T-cell (primary cell): ENCODE measurements at regions not wholly inside any gene's neighbourhood (a gene's known extent, or its start where the extent isn't known, plus 50 kb on each side); places are given as distances from the start of the nearest gene placed in this dataset.

Experiments used
- ATAC-seq, 4 experiments: fragments of 200-7000 bp in 3 of 4; fragments of 150-1000 bp in 1 of 4; cut with Tn5 transposase; replicated peaks in 1 of 4; 1 replicate in 3 of 4; 2 replicates in 1 of 4; pipeline ENCODE4 v1.10.0; 2021; ENCODE audit warnings: moderate library complexity in 3 of 4, mild to moderate bottlenecking in 2 of 4, moderate number of reproducible peaks in 1 of 4
- CTCF ChIA-PET, 2 donors: fragments of 300-600 bp; sonication (Branson Sonifier 250); formaldehyde crosslinking; loops; one replicate each; lab custom pipeline; 2022; ENCODE audit warnings: antibody characterized with exemption in 2 of 2; lab: Charles Lee
- POLR2A ChIA-PET, 2 donors: fragments of 300-600 bp; sonication (Branson Sonifier 250); formaldehyde crosslinking; loops; one replicate each; lab custom pipeline; 2022; ENCODE audit warnings: antibody characterized with exemption in 2 of 2; lab: Charles Lee
- DNase-seq, 35 experiments: peaks; one replicate each; pipeline versions ENCODE4 v3.0.0 to v3.0.0-alpha.2; 2013 to 2023
- H3K27ac ChIP-seq: one replicate; pipeline ENCODE4 v1.5.1; 2013; ENCODE audit warnings: low read length
- H3K27me3 ChIP-seq, 2 experiments: replicated peaks in 1 of 2; 1 replicate in 1 of 2; 2 replicates in 1 of 2; pipeline versions ENCODE4 v1.6.1 to v1.7.0; 2013; ENCODE audit warnings: low read length in 1 of 2, mixed read lengths in 1 of 2; ENCODE audit not compliant: control insufficient read depth in 2 of 2, insufficient read depth in 2 of 2; ENCODE audit errors: extremely low read depth in 1 of 2
- H3K36me3 ChIP-seq, 2 donors: 1 replicate in 1 of 2; 2 replicates in 1 of 2; pipeline versions ENCODE4 v1.6.1 to v1.7.0; 2013; ENCODE audit warnings: low read length in 1 of 2; ENCODE audit not compliant: control insufficient read depth in 2 of 2, insufficient read depth in 1 of 2; ENCODE audit errors: extremely low read depth in 1 of 2
- H3K4me1 ChIP-seq, 2 experiments: 1 replicate in 1 of 2; 2 replicates in 1 of 2; pipeline versions ENCODE4 v1.6.1 to v1.7.0; 2013; ENCODE audit warnings: low read length in 2 of 2, mixed read lengths in 1 of 2; ENCODE audit not compliant: insufficient read depth in 2 of 2, control insufficient read depth in 1 of 2; ENCODE audit errors: extremely low read depth in 1 of 2
- H3K4me3 ChIP-seq, 2 donors: 1 replicate in 1 of 2; 2 replicates in 1 of 2; pipeline versions ENCODE4 v1.5.1 to v1.7.0; 2013; ENCODE audit warnings: mild to moderate bottlenecking in 2 of 2, low read length in 1 of 2, moderate library complexity in 1 of 2; ENCODE audit not compliant: control insufficient read depth in 1 of 2; ENCODE audit errors: extremely low read depth in 1 of 2
- H3K9me3 ChIP-seq: 2 replicates; pipeline ENCODE4 v1.7.0; 2013
- H3K27ac Mint-ChIP-seq, 2 donors: one replicate each; pipeline ENCODE4 v1.8.0; 2020 to 2021; ENCODE audit warnings: mild to moderate bottlenecking in 2 of 2, mixed read lengths in 2 of 2
- H3K27me3 Mint-ChIP-seq, 2 donors: one replicate each; pipeline ENCODE4 v1.8.0; 2021 to 2022; ENCODE audit warnings: mixed read lengths in 2 of 2
- H3K36me3 Mint-ChIP-seq: one replicate; pipeline ENCODE4 v1.8.0; 2021; ENCODE audit warnings: mixed read lengths
- H3K4me1 Mint-ChIP-seq, 3 donors: one replicate each; pipeline ENCODE4 v1.8.0; 2020 to 2022; ENCODE audit warnings: mixed read lengths in 3 of 3, mild to moderate bottlenecking in 1 of 3
- H3K4me3 Mint-ChIP-seq, 3 donors: one replicate each; pipeline ENCODE4 v1.8.0; 2020 to 2022; ENCODE audit warnings: mild to moderate bottlenecking in 3 of 3, mixed read lengths in 3 of 3, moderate library complexity in 3 of 3
- H3K9me3 Mint-ChIP-seq, 3 donors: one replicate each; pipeline ENCODE4 v1.8.0; 2020 to 2022; ENCODE audit warnings: mixed read lengths in 3 of 3
- WGBS: methylation state at CpG from one replicate; pipeline ENCODE4 v1.1.5; 2013; ENCODE audit warnings: missing lambda C conversion rate; ENCODE audit not compliant: insufficient coverage; 5-methylcytosine and 5-hydroxymethylcytosine counted together

DNA sequence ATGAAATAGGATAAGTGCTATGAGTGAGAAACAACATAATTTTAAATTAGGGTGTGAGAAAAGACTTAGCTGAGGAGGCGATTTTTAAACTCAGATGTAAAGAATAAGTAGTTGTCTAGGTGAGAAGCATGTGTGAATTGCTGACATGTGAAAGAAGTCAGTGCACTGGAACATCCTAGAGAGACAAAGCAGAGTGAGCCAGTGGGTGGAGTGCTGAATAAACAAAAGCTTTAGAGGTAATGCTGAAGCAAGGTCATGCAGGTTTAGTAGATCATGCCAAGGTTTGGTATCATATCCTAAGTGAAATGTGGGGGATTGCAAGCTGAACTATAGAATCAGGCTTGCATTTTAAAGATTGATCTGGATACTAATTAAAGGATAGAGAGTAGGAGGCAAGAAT is 89.4 kb downstream of the KIF2B start:
- Histone ChIP-seq H3K9me3 (no peaks in the 10 kb centered on the region), H3K27ac (no peak overlapping the region), H3K27me3 (no peaks in the 10 kb centered on the region), H3K4me3 (no peak overlapping the region), H3K4me1 (no peaks in the 10 kb centered on the region), H3K36me3 (no peaks in the 10 kb centered on the region)
- WGBS: 60% methylated on average over 1 of the region's 1 CpG
- H3K36me3 Mint-ChIP-seq: no peaks in the 10 kb centered on the region
- H3K4me3 Mint-ChIP-seq: no peak overlapping the region
- H3K27ac Mint-ChIP-seq: no peak overlapping the region
- ChIA-PET CTCF (no interaction called here), POLR2A (no interaction called here)
- ATAC-seq (no peak), DNase-seq (no peak)
- no peaks in the 10 kb centered on the region for H3K4me1 Mint-ChIP-seq
- peaks cover 6 to 15% (median 12%) of the 10 kb centered on the region in 3 donors for H3K9me3 Mint-ChIP-seq
- no peaks in the 10 kb centered on the region for H3K27me3 Mint-ChIP-seq

- DNase-seq: no peak
- H3K9me3 Mint-ChIP-seq: peaks cover 5 to 10% (median 8%) of the 10 kb centered on the region in 3 donors
- WGBS: no CpG with 5 or more reads among the region's 1 CpG
- H3K4me1 Mint-ChIP-seq: no peaks in the 10 kb centered on the region
- no peak overlapping the region for H3K4me3 Mint-ChIP-seq
- Histone ChIP-seq H3K4me1 (no peaks in the 10 kb centered on the region), H3K9me3 (no peaks in the 10 kb centered on the region), H3K27ac (no peak overlapping the region), H3K4me3 (no peak overlapping the region), H3K36me3 (no peaks in the 10 kb centered on the region), H3K27me3 (no peaks in the 10 kb centered on the region)
- H3K36me3 Mint-ChIP-seq: no peaks in the 10 kb centered on the region
- H3K27me3 Mint-ChIP-seq: no peaks in the 10 kb centered on the region
- no peak for ATAC-seq
- no peak overlapping the region for H3K27ac Mint-ChIP-seq
- CTCF ChIA-PET: no interaction called here
- POLR2A ChIA-PET: no interaction called here
Measured at GRCh38 chr17:53919356-53919755, 96.6 kb downstream of the KIF2B start.

DNA sequence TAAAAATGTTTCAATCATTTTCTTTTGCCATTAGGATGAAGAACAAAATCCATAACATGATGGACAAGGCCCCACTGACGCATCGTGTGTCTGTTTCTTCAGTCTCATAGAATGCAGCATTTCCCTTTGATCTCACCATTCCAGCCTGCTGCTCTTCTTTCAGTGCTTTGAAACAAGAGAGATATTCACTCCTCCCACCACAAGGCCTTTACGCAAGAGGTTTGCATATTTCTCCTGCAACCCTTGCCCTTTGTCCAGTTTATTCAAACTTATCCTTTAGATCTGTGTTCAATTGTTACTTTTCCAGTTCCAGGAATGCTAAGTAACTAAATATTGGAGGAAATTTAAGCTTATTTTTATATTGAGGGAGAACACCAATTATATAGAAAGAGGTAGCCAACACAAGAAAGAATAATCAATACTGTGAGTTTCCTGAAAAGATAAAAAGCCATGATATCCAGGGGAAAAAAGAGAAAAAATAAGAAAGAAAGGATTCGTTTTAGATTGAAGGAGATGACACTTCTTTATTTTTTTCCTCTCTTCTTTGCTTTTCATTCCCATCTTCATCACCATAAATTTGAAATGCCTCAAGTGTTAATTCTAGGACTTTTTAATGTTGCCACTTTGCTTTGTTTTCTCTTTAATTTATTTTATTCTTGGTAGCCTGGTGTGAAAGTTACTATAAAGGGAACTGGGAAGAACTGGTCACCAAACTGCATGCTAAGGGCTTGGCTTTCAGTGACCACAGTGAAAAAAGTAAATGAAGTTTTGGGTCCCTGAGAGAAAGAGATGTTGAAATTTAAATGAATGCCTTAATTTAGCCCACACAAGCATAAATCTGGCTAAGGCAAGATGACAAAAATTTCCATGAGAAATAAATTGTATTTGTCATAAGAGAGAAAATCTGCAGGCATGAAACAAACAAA is 102.1 kb downstream of the KIF2B start:
- CTCF ChIA-PET: no interaction called here
- no peaks in the 10 kb centered on the region for H3K36me3 Mint-ChIP-seq
- no peak for ATAC-seq
- no peaks in the 10 kb centered on the region for H3K27me3 ChIP-seq
- POLR2A ChIA-PET: interaction anchor here in 1 of 2 donors (0.5 kb wide), 1 partner anchor 44 kb away, joined by 3 read pairs; no protein-coding TSS in a partner anchor
- no peak for DNase-seq
- no peak overlapping the region for H3K27ac ChIP-seq
- 58% methylated on average over 2 of the region's 4 CpGs for WGBS
- H3K4me1 ChIP-seq: no peaks in the 10 kb centered on the region
- H3K36me3 ChIP-seq: no peaks in the 10 kb centered on the region
- no peak overlapping the region for H3K27ac Mint-ChIP-seq
- no peaks in the 10 kb centered on the region for H3K4me1 Mint-ChIP-seq
- H3K9me3 Mint-ChIP-seq: peaks cover 15 to 20% (median 17%) of the 10 kb centered on the region in 3 donors
- no peak overlapping the region for H3K4me3 ChIP-seq
- no peaks in the 10 kb centered on the region for H3K27me3 Mint-ChIP-seq
- no peak overlapping the region for H3K4me3 Mint-ChIP-seq
- H3K9me3 ChIP-seq: no peaks in the 10 kb centered on the region

DNA sequence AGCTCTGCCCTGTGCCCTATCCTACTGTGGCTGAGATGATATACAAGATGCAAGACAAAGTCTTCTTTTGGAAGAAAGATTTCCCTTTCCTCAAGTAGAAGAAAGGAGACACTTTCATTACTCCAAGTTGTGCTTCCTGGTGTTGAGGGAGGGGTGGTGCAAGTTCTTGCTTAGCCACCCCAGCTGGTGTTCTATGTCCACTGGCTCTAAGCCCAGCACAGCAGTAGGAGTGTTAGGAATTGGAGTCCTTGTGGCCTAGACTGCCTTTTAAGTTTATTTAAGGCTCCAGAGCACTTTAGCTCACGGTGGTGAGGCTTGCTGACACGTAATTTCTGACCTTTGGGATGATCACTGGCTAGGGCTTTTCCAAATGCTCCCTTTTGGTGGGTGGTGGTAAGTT is 109.7 kb downstream of the KIF2B start:
- ChIA-PET POLR2A (no interaction called here), CTCF (no interaction called here)
- Mint-ChIP-seq H3K4me3 (no peak overlapping the region), H3K9me3 (peaks cover 10 to 22% (median 12%) of the 10 kb centered on the region in 3 donors), H3K27ac (no peak overlapping the region), H3K4me1 (no peaks in the 10 kb centered on the region), H3K36me3 (no peaks in the 10 kb centered on the region), H3K27me3 (no peaks in the 10 kb centered on the region)
- no peaks in the 10 kb centered on the region for H3K36me3 ChIP-seq
- H3K4me3 ChIP-seq: no peak overlapping the region
- no peak overlapping the region for H3K27ac ChIP-seq
- 27% methylated on average over 2 of the region's 2 CpGs for WGBS
- no peak for ATAC-seq
- no peak for DNase-seq
- H3K4me1 ChIP-seq: no peaks in the 10 kb centered on the region
- no peaks in the 10 kb centered on the region for H3K9me3 ChIP-seq
- H3K27me3 ChIP-seq: no peaks in the 10 kb centered on the region

DNA sequence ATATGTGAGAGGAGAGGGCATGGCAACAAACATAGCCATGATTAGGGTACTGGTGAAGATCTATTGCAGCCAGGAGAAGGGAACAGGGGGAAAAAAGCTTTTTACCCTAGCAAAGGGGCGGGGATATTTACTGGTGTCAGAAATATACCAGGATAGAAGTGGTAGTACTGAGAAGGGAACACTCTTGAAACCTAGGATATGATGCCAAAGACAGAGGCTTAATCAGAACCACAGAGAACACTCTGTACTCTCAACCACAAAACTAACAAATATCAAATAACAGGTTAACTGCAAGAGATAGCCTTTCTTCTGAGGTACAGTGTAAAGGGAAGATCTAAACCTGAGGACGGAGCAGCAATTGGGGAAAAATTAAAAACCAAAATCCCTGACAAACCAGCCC is 112.2 kb downstream of the KIF2B start:
- DNase-seq (no peak), ATAC-seq (no peak)
- Mint-ChIP-seq H3K4me1 (no peaks in the 10 kb centered on the region), H3K27me3 (no peaks in the 10 kb centered on the region), H3K36me3 (no peaks in the 10 kb centered on the region), H3K27ac (no peak overlapping the region), H3K9me3 (peaks cover 3 to 14% (median 10%) of the 10 kb centered on the region in 3 donors), H3K4me3 (no peak overlapping the region)
- WGBS: no CpG with 5 or more reads among the region's 2 CpGs
- no peaks in the 10 kb centered on the region for H3K36me3 ChIP-seq
- H3K4me3 ChIP-seq: no peak overlapping the region
- no peak overlapping the region for H3K27ac ChIP-seq
- H3K4me1 ChIP-seq: no peaks in the 10 kb centered on the region
- H3K27me3 ChIP-seq: no peaks in the 10 kb centered on the region
- H3K9me3 ChIP-seq: no peaks in the 10 kb centered on the region
- POLR2A ChIA-PET: no interaction called here
- CTCF ChIA-PET: interaction anchor here in 1 of 2 donors (0.7 kb wide), 1 partner anchor 58 kb away, joined by 3 read pairs; no protein-coding TSS in a partner anchor

GRCh38 chr17:53941231-53941630 is 118.5 kb downstream of the KIF2B start:
- H3K9me3 Mint-ChIP-seq: peaks cover 4 to 22% (median 8%) of the 10 kb centered on the region in 3 donors
- H3K4me3 ChIP-seq: no peak overlapping the region
- H3K27me3 Mint-ChIP-seq: no peaks in the 10 kb centered on the region
- H3K27ac Mint-ChIP-seq: no peak overlapping the region
- H3K4me1 ChIP-seq: no peaks in the 10 kb centered on the region
- H3K27ac ChIP-seq: no peak overlapping the region
- H3K9me3 ChIP-seq: no peaks in the 10 kb centered on the region
- no peaks in the 10 kb centered on the region for H3K4me1 Mint-ChIP-seq
- DNase-seq (no peak), ATAC-seq (no peak)
- no peaks in the 10 kb centered on the region for H3K36me3 ChIP-seq
- no peaks in the 10 kb centered on the region for H3K36me3 Mint-ChIP-seq
- H3K4me3 Mint-ChIP-seq: no peak overlapping the region
- ChIA-PET CTCF (no interaction called here), POLR2A (no interaction called here)
- no peaks in the 10 kb centered on the region for H3K27me3 ChIP-seq
